HG03558 (cell line): ENCODE measurements at regions not wholly inside any gene's neighbourhood (a gene's known extent, or its start where the extent isn't known, plus 50 kb on each side); places are given as distances from the start of the nearest gene placed in this dataset.

Experiments
- ATAC-seq: cut with Tn5 transposase; IDR thresholded peaks from one replicate; pipeline ENCODE4 v1.9.1; 2021; ENCODE audit warnings: moderate number of reproducible peaks; ENCODE audit not compliant: unreplicated experiment; ENCODE audit errors: extremely low read depth

GRCh38 chr17:15048933-15049794, 216.0 kb downstream of the PMP22 start:
- no peak for ATAC-seq

GRCh38 chr17:15048381-15048780, 216.7 kb downstream of the PMP22 start:
- ATAC-seq, result no peak

GRCh38 chr17:15042311-15042710, 222.8 kb downstream of the PMP22 start:
- ATAC-seq, result no peak

- no peak for ATAC-seq
Measured at GRCh38 chr17:15039366-15039765, 225.8 kb downstream of the PMP22 start.

DNA sequence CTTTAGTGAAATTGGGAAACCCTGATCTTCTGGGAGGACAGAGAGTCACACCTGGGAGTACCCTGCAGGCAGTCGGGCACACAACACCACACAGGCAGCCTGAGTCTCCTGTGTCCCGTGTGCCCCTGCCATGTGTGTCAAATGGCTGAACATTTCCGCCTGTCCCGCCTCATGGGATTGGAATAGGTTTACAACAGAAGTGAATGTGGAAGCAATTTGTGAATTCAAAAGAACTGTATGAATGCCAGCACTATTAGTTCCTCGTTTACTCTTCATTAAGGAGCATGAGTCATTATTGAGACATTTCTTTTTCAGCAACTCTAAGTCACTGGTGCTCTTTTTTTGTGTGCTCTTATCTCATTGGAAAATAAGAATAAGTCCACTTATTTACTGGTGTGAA, 226.5 kb downstream of the PMP22 start:
- ATAC-seq, result no peak

- no peak for ATAC-seq
Measured at GRCh38 chr17:15036238-15036637, 228.9 kb downstream of the PMP22 start.

- ATAC-seq, result no peak
Measured at GRCh38 chr17:15031975-15032374, 233.2 kb downstream of the PMP22 start.

GRCh38 chr17:15029469-15029868, 235.7 kb downstream of the PMP22 start:
- no peak for ATAC-seq

DNA sequence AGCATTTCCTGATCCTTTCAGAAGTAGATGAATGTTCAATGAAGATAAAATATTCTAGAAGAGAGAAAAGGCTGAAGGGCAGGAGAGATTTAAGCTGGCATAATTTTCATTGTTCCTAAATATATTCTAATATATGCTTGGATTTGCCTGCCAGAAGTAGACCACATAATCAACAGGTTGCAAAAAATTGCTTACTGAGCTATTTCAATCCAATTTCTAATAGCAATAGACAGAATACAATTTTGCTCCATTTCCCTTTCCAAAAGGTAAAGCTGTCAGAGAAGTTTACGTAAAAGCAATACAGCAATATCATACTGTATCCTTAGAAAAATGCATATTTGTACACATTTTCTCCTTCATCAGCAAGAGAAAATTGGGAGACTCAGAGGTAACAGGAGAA, 237.3 kb downstream of the PMP22 start:
- no peak for ATAC-seq

GRCh38 chr17:15026088-15026487, 239.0 kb downstream of the PMP22 start:
- ATAC-seq, result no peak

GRCh38 chr17:15023589-15024336, 241.4 kb downstream of the PMP22 start:
- no peak for ATAC-seq

GRCh38 chr17:15019158-15019557, 246.0 kb downstream of the PMP22 start:
- no peak for ATAC-seq

DNA sequence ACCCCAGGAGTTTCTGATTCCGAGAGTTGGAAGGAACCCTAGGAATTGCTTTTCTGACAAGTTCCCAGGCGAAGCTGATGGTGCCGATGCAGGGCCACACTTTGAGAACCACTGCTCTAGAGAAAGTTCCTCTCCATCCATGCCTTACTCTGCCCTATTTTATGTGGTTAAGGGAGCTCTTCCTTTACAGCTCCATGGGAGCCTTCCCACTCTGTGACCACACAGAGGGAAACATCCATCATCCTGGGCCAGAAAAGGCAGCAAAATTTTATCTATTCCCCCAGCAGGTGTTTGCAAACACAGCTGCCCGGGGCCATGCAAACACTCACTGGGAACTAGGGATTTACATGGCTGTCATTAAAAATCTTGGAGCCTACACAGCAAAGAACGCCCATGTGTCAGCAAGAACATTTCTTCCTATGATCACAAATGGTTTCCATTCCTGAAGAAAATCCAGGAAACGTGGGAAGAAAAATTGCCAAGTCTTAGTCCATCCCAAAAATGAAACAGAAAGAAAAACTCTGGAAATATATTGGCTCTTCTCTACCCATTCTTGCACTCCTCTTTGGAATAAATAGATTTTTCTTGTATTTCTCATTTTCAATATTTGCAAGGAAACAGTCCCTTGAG, 252.7 kb downstream of the PMP22 start:
- ATAC-seq, result no peak

- ATAC-seq, result no peak
Measured at GRCh38 chr17:15009087-15009486, 256.0 kb downstream of the PMP22 start.

DNA sequence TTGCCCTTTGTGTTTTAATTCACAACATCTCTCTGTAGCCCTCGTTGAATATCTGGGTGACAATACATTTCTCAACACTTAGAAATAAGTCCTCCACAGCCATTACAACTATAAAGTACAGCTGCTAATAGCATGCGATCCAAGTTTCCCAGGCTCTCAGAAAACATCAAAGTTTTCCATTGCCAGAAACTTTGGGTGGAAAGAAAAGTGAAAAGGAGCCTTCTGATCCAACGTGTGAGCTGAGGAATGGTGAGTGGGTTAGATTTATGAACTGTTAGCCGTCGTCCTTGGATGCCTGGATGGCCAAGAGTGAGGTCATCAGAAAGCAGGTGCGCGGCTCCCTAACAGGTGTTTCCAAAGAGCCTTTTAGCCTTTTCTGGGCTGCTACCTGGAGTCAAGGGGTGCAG, 258.0 kb downstream of the PMP22 start:
- ATAC-seq, result no peak

DNA sequence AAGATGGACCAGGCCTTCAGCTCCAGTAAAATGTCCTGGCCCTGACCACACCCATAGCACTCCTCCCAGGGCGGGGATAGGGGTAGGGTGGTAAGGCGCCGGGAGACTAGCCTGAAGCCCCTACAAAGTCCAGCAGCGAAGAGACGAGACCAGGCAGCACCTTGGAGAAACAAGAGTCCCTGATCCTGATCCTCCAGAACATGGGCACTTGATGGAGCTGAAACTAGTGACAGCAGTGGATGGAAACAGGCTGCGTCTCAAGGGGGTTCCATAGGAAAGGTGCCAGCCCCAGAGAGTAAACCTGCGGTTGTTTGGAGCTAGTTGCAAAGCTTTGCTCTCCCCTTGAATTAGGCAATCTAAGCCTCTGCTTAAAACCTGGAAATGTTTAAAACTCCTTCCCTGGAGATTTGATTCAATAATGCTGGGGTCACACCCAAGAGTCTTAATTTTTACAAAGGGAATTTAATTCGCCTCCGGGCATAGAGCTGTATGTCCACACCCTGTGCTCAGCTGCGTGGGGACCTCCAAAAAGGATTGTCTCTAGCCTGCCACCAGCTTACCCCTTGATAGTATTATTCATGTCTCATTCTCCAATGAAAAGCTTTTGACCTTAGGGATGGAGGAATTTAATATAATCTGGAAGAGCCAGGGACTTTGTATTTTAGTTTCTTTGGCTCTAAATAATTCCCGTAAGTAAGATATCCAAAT, 258.6 kb downstream of the PMP22 start:
- no peak for ATAC-seq

GRCh38 chr17:15000661-15001060, 264.5 kb downstream of the PMP22 start:
- ATAC-seq, result no peak

- ATAC-seq, result no peak
Measured at GRCh38 chr17:14997290-14997689, 267.8 kb downstream of the PMP22 start.

DNA sequence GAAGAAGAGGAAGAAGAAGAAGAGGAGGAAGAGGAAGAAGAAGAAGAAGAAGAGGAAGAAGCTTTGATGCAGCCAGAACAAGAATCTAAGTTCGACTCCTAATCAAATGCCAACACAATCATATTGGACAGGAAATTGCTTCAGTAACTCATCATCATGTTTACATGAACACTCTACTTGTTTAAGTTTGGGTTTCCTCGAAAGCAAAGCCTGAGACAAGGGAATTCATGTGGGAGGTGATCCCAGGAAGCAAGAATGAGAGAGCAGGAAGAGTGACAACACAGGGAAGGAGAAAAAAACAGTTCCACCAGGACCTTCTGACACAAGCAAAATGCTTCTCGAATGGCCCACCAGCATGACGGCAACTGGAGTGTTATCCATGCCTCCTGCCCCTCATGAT, 279.0 kb downstream of the PMP22 start:
- ATAC-seq, result no peak

DNA sequence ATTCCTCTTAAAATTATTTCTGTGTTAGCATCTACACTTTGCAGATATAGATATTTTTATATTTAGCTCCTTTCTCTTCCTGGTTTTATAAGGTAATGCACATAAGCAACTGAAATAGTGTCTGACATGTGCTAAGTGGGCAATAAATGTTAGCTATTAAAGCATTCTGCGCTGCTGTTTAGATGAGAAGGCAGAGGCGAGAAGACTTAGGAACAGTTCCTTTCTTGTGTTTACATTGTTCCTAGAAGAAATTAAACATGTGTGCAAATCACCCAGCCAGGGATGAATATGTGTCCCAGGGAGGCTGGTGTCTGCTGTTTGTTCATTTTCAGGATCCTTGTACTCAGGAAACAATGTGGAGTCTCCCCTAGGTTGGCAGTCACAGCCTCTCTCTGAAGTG, 292.3 kb downstream of the PMP22 start:
- no peak for ATAC-seq

DNA sequence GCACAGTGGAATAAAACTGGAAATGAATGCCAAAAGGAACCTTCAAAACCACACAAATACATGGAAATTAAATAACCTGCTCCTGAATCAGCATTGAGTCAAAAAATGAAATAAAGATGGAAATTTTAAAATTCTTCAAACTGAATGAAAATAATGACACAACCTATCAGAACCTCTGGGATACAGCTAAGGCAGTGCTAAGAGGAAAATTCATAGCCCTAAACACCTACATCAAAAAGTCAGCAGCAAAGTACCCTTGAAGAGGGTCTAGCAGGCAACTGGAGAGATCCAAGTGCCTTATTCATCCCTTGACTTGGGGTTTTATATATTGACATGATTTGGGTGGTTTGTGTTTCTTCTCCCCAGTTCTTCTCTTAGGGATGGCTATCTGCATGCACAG, 294.1 kb downstream of the PMP22 start:
- no peak for ATAC-seq
